ENCODE measurements at regions not wholly inside any gene's neighbourhood (a gene's known extent, or its start where the extent isn't known, plus 50 kb on each side); places are given as distances from the start of the nearest gene placed in this dataset.

- no peaks in the 10 kb centered on the region for H3K9me3 ChIP-seq
- no peak overlapping the region for H3K4me3 ChIP-seq (ENCODE audit: low read depth, low read length)
- TF ChIP-seq, protein P1, sequence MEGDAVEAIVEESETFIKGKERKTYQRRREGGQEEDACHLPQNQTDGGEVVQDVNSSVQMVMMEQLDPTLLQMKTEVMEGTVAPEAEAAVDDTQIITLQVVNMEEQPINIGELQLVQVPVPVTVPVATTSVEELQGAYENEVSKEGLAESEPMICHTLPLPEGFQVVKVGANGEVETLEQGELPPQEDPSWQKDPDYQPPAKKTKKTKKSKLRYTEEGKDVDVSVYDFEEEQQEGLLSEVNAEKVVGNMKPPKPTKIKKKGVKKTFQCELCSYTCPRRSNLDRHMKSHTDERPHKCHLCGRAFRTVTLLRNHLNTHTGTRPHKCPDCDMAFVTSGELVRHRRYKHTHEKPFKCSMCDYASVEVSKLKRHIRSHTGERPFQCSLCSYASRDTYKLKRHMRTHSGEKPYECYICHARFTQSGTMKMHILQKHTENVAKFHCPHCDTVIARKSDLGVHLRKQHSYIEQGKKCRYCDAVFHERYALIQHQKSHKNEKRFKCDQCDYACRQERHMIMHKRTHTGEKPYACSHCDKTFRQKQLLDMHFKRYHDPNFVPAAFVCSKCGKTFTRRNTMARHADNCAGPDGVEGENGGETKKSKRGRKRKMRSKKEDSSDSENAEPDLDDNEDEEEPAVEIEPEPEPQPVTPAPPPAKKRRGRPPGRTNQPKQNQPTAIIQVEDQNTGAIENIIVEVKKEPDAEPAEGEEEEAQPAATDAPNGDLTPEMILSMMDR (IDR thresholded peaks at IDR 0.05; ENCODE audit: low read depth, low read length) = no peak
- no peak for DNase-seq
- H3K4me1 ChIP-seq = no peaks in the 10 kb centered on the region
- no peaks in the 10 kb centered on the region for H3K36me3 ChIP-seq
- peaks cover 7% of the 10 kb centered on the region; the same call in 1 of the 2 replicates for H3K27me3 ChIP-seq
Observed at GRCh38 chr17:68812876-68813584, 142.2 kb downstream of the ABCA8 start.

DNA sequence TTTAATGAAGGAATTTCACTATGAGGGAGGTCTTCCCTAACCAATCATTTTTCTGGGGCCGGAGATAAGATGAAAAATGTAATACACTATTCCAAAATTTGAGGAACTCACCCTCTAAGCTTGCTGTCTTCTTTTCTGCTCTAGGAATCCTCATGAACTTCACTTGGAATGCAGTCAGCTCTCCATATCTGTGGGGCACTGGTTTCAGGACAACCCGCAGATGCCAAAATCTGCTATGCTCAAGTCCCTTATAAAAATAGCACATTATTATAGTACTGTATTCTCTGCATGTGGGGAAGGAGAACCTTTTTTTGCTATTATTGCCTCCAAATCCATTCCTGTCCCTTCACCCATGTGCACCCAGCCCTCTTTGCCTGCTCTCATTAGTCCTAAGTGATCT lies 146.0 kb downstream of the ABCA8 start:
- Histone ChIP-seq H3K27me3 (peaks cover 5% of the 10 kb centered on the region; the same call in 1 of the 2 replicates), H3K36me3 (no peaks in the 10 kb centered on the region), H3K4me1 (no peaks in the 10 kb centered on the region), H3K4me3 (ENCODE audit: low read depth, low read length) (no peak overlapping the region), H3K9me3 (no peaks in the 10 kb centered on the region)
- no peak for DNase-seq
- TF ChIP-seq, protein P1 (IDR thresholded peaks at IDR 0.05; ENCODE audit: low read depth, low read length) = no peak

DNA sequence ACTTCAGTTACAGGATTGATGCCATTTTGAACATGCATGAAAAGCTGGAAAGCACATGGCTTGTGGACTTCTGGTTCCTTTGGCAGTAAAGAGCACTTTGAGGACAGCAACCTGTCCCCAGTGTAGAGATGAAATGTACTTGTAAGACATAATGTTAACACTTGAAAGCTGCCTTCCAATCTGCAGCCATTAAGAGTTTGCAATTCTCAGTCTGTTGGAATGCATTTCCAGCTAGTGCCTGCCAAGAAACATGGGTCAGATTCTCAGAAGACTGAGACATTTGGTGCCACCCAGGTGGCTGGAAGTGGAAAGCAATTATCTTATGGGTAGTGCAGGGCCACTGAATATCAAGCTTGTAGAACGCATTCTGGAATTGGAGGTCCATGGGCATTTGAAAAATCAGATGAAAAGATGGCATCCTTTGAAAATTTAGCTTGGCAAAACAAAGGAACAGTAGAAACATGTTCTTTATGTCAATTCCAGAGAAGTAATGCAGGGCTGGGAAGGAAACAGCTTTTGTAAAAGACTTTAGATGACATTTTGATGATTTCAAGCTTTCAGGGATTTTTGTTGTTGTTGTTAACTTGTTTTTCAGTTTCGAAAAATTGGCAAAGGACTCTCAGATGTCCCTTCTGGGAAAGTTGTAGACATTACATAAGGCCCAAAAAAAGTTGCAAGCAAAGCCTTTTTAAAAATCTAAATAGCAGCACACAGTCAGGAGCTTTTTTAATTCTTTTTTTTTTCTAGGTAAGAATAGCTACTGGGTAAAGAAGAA lies 147.0 kb downstream of the ABCA8 start:
- Histone ChIP-seq H3K27me3 (peaks cover 5% of the 10 kb centered on the region; the same call in 1 of the 2 replicates), H3K4me3 (ENCODE audit: low read depth, low read length) (no peak overlapping the region), H3K36me3 (no peaks in the 10 kb centered on the region), H3K4me1 (no peaks in the 10 kb centered on the region), H3K9me3 (no peaks in the 10 kb centered on the region)
- TF ChIP-seq, protein P1 (IDR thresholded peaks at IDR 0.05; ENCODE audit: low read depth, low read length) = no peak
- no peak for DNase-seq

DNA sequence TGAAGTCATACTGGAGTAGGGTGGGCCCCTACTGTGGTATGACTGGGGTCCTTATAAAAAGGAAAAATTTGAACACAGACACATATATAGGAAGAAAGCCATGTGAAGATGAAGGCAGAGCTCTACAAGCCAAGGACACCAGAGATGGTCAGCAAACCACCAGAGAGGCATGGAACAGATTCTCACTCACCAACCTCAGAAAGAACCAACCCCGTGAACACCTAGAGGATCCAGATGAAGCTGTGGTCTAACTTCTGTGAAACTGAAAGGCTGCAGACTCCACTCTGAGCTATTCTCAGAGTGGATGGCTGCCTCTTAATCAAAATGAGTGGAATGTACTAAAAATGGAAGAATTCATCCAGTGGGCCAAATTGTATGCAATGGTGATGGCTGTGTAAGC lies 149.6 kb downstream of the ABCA8 start:
- peaks cover 3% of the 10 kb centered on the region; the same call in 1 of the 2 replicates for H3K27me3 ChIP-seq
- TF ChIP-seq, protein P1 (IDR thresholded peaks at IDR 0.05; ENCODE audit: low read depth, low read length) = no peak
- H3K4me3 ChIP-seq (ENCODE audit: low read depth, low read length) = no peak overlapping the region
- DNase-seq = no peak
- no peaks in the 10 kb centered on the region for H3K36me3 ChIP-seq
- no peaks in the 10 kb centered on the region for H3K9me3 ChIP-seq
- H3K4me1 ChIP-seq = no peaks in the 10 kb centered on the region

DNA sequence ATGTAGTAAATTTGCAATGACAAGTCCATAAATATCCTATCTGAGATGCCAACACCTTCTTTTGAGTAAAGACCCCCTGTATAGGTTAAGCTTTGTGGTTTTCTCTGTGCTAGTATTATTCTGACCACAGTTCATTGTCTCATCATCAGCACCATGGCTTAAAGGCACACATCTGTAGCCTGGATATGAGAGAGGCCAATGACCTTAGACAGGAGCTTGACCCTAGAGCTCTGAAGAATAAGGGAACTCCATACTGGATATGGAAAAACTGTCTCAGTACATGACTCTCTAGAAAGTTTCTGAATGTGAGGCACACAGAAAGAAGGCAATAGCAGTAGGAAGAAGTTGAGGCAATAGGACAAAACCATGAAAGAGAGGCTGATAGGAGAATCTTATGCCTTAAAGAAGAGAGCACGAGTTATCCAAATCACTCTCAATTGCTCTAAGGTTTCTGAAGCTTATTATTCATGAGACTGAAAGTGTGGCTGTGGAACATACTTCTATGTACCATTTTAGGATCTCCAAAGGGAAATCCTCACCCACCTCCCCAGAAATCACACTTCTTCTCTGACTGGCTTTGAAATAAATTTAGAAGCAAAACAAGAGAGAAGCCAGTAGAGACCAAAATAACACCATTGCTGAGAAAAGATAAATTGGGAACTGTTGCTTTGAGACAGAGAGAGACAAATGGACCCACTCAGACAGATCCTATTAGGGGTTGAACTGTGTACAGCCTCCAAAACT lies 150.2 kb downstream of the ABCA8 start:
- Histone ChIP-seq H3K4me3 (ENCODE audit: low read depth, low read length) (no peak overlapping the region), H3K36me3 (no peaks in the 10 kb centered on the region), H3K27me3 (no peaks in the 10 kb centered on the region), H3K9me3 (no peaks in the 10 kb centered on the region), H3K4me1 (no peaks in the 10 kb centered on the region)
- DNase-seq = no peak
- TF ChIP-seq, protein P1 (IDR thresholded peaks at IDR 0.05; ENCODE audit: low read depth, low read length) = no peak
